ENCODE measurements at regions not wholly inside any gene's neighbourhood (a gene's known extent, or its start where the extent isn't known, plus 50 kb on each side); places are given as distances from the start of the nearest gene placed in this dataset.

DNA sequence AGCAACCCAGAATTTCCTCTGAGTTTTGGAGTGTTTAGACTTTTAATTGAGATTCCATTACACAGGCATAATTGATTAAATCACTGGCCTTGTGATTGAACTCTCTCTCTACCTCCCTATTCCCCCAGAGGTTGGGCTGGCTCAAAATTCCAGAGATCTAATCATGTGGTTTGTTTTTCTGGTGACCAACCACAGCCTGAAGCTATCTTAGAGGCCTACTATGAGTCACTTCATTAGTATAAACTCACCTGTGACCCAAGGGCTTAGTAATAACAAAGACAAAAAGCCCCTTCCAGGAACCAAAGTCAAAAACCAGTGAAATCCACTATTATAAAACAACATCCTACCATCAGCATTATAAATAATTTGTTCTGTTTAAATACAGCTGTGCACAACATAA, 992.5 kb upstream of the CITED2 start:
- Histone ChIP-seq H3K9me3 (ENCODE audit: insufficient read depth, low read length) (peaks cover 6% of the 10 kb centered on the region; the same call in 1 of the 2 replicates), H3K9me2 (replicated peaks; ENCODE audit: insufficient read depth, low read length) (no peaks in the 10 kb centered on the region), H2AFZ (ENCODE audit: low read depth, low read length, severe bottlenecking) (no peak overlapping the region), H3K27me3 (ENCODE audit: low read length) (no peaks in the 10 kb centered on the region), H4K20me1 (ENCODE audit: low read depth, low read length) (no peaks in the 10 kb centered on the region), H3K9ac (ENCODE audit: low read length) (no peak overlapping the region), H3K4me3 (ENCODE audit: insufficient read depth, low read length, poor library complexity, severe bottlenecking) (no peak overlapping the region), H3K36me3 (ENCODE audit: low read length) (no peaks in the 10 kb centered on the region), H3K79me2 (ENCODE audit: insufficient read depth, low read length) (no peaks in the 10 kb centered on the region), H3K27ac (ENCODE audit: low read depth, low read length) (no peak overlapping the region), H3K4me2 (ENCODE audit: low read depth, low read length, poor library complexity, severe bottlenecking) (no peak overlapping the region), H3F3A (ENCODE audit: insufficient read depth) (peaks cover 5% of the 10 kb centered on the region; the same call in 1 of the 2 replicates)
- TF ChIP-seq, protein P1, sequence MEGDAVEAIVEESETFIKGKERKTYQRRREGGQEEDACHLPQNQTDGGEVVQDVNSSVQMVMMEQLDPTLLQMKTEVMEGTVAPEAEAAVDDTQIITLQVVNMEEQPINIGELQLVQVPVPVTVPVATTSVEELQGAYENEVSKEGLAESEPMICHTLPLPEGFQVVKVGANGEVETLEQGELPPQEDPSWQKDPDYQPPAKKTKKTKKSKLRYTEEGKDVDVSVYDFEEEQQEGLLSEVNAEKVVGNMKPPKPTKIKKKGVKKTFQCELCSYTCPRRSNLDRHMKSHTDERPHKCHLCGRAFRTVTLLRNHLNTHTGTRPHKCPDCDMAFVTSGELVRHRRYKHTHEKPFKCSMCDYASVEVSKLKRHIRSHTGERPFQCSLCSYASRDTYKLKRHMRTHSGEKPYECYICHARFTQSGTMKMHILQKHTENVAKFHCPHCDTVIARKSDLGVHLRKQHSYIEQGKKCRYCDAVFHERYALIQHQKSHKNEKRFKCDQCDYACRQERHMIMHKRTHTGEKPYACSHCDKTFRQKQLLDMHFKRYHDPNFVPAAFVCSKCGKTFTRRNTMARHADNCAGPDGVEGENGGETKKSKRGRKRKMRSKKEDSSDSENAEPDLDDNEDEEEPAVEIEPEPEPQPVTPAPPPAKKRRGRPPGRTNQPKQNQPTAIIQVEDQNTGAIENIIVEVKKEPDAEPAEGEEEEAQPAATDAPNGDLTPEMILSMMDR (IDR thresholded peaks at IDR 0.05; ENCODE audit: insufficient read depth, low read length, poor library complexity, severe bottlenecking): no peak
- TF ChIP-seq EZH2phosphoT487 (conservative IDR thresholded peaks at IDR 0.05; ENCODE audit: low read length): no peak

DNA sequence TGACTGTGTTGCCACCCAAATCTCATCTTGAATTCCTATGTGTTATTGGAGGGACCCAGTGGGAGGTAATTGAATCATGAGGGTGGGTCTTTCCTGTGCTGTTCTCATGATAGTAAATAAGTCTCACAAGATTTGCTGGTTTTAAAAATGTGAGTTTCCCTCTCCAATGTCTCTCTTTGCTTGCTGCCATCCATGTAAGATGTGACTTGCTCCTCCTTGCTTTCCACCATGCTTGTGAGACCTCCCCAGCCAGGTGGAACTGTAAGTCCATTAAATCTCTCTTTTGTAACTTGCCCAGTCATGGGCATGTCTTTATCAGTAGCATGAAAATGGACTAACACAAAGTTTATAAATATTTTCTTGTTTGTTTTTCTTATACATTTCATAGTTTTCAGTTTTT, 990.5 kb upstream of the CITED2 start:
- no peak overlapping the region for H3K4me3 ChIP-seq (ENCODE audit: insufficient read depth, low read length, poor library complexity, severe bottlenecking)
- TF ChIP-seq EZH2phosphoT487 (conservative IDR thresholded peaks at IDR 0.05; ENCODE audit: low read length): no peak
- TF ChIP-seq, protein P1 (IDR thresholded peaks at IDR 0.05; ENCODE audit: insufficient read depth, low read length, poor library complexity, severe bottlenecking): no peak
- H3K27me3 ChIP-seq (ENCODE audit: low read length): no peaks in the 10 kb centered on the region
- H3F3A ChIP-seq (ENCODE audit: insufficient read depth): no peaks in the 10 kb centered on the region
- H3K36me3 ChIP-seq (ENCODE audit: low read length): no peaks in the 10 kb centered on the region
- H3K27ac ChIP-seq (ENCODE audit: low read depth, low read length): no peak overlapping the region
- H3K9me2 ChIP-seq (replicated peaks; ENCODE audit: insufficient read depth, low read length): no peaks in the 10 kb centered on the region
- H3K79me2 ChIP-seq (ENCODE audit: insufficient read depth, low read length): no peaks in the 10 kb centered on the region
- no peaks in the 10 kb centered on the region for H4K20me1 ChIP-seq (ENCODE audit: low read depth, low read length)
- peaks cover 6% of the 10 kb centered on the region; the same call in 1 of the 2 replicates for H3K9me3 ChIP-seq (ENCODE audit: insufficient read depth, low read length)
- no peak overlapping the region for H2AFZ ChIP-seq (ENCODE audit: low read depth, low read length, severe bottlenecking)
- H3K9ac ChIP-seq (ENCODE audit: low read length): no peak overlapping the region
- H3K4me2 ChIP-seq (ENCODE audit: low read depth, low read length, poor library complexity, severe bottlenecking): no peak overlapping the region

DNA sequence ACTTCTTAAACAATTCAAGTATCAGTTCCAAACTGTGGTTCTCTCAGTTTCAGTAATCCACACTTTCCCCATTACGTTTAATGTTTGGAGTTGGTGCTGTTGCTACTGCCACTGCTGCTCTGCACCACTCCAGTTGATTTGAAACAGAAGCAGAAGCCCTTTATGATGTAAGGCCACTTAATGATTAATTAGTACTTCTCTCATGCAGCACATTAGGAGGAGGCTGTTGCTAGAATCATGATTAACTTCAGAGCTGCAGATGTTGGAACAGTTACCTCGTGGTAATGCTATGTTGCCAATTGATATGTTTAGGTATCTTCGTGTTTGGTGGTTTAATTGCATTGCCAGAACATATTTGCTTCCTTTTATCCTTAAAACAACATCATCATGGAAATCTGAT, 986.2 kb upstream of the CITED2 start:
- H3K27ac ChIP-seq (ENCODE audit: low read depth, low read length): no peak overlapping the region
- H3K79me2 ChIP-seq (ENCODE audit: insufficient read depth, low read length): no peaks in the 10 kb centered on the region
- H3K9ac ChIP-seq (ENCODE audit: low read length): no peak overlapping the region
- H3F3A ChIP-seq (ENCODE audit: insufficient read depth): no peaks in the 10 kb centered on the region
- H3K36me3 ChIP-seq (ENCODE audit: low read length): no peaks in the 10 kb centered on the region
- no peaks in the 10 kb centered on the region for H3K27me3 ChIP-seq (ENCODE audit: low read length)
- peaks cover 6% of the 10 kb centered on the region; the same call in 1 of the 2 replicates for H3K9me3 ChIP-seq (ENCODE audit: insufficient read depth, low read length)
- H3K4me3 ChIP-seq (ENCODE audit: insufficient read depth, low read length, poor library complexity, severe bottlenecking): no peak overlapping the region
- H4K20me1 ChIP-seq (ENCODE audit: low read depth, low read length): no peaks in the 10 kb centered on the region
- no peaks in the 10 kb centered on the region for H3K9me2 ChIP-seq (replicated peaks; ENCODE audit: insufficient read depth, low read length)
- no peak overlapping the region for H3K4me2 ChIP-seq (ENCODE audit: low read depth, low read length, poor library complexity, severe bottlenecking)
- no peak overlapping the region for H2AFZ ChIP-seq (ENCODE audit: low read depth, low read length, severe bottlenecking)
- TF ChIP-seq, protein P1 (IDR thresholded peaks at IDR 0.05; ENCODE audit: insufficient read depth, low read length, poor library complexity, severe bottlenecking): no peak
- no peak for TF ChIP-seq EZH2phosphoT487 (conservative IDR thresholded peaks at IDR 0.05; ENCODE audit: low read length)
